Mucosa of stomach (tissue), 1 donor: ENCODE measurements at regions not wholly inside any gene's neighbourhood (a gene's known extent, or its start where the extent isn't known, plus 50 kb on each side); places are given as distances from the start of the nearest gene placed in this dataset.
"Not testable (repeated sequence)": the region's sequence is repeated elsewhere in the genome, so short reads cannot be mapped to it uniquely, and the experiment has no call there.

Experiments used
- H3K27me3 ChIP-seq: one replicate; pipeline ENCODE4 v1.7.0; 2013; ENCODE audit warnings: mild to moderate bottlenecking, low read length; ENCODE audit not compliant: control insufficient read depth, insufficient read depth
- H3K36me3 ChIP-seq: one replicate; pipeline ENCODE4 v1.7.0; 2013; ENCODE audit warnings: low read length; ENCODE audit not compliant: control insufficient read depth, insufficient read depth
- H3K4me1 ChIP-seq: one replicate; pipeline ENCODE4 v1.7.0; 2013; ENCODE audit warnings: mild to moderate bottlenecking, low read length; ENCODE audit not compliant: control insufficient read depth, insufficient read depth
- H3K4me3 ChIP-seq: one replicate; pipeline ENCODE4 v1.7.0; 2013; ENCODE audit warnings: low read length
- H3K9ac ChIP-seq: one replicate; pipeline ENCODE4 v1.7.0; 2013; ENCODE audit warnings: mild to moderate bottlenecking, low read length, moderate library complexity
- H3K9me3 ChIP-seq: one replicate; pipeline ENCODE4 v1.7.0; 2013; ENCODE audit warnings: mild to moderate bottlenecking, low read length, moderate library complexity; ENCODE audit not compliant: control insufficient read depth
- donor health status: Pancreatic carcinoma.

GRCh38 chr4:104615496-104615895, 120.8 kb upstream of the CXXC4 start:
- no peaks in the 10 kb centered on the region for H3K27me3 ChIP-seq

DNA sequence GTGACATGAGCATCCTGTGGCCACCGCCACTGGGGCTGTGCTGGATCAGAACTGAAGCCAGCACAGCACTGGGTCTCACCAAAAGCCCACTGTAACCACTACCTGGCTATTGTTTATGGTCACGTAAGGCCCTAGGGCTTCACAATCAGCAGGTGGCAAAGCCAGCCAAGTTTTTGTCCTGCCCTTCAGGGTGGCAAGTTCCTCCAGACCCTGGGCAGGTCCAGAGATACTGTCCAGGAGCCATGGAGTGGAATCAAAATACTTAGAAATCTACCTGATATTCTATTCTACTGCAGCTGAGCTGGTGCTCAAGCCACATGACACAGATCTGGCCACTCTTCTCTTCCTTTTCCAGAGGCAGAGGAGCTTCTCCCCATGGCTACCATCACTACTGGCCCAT, 121.2 kb upstream of the CXXC4 start:
- no peaks in the 10 kb centered on the region for H3K27me3 ChIP-seq
- H3K4me3 ChIP-seq = no peak overlapping the region
- H3K9me3 ChIP-seq = no peaks in the 10 kb centered on the region
- H3K9ac ChIP-seq = no peak overlapping the region
- no peaks in the 10 kb centered on the region for H3K4me1 ChIP-seq
- no peaks in the 10 kb centered on the region for H3K36me3 ChIP-seq

More at GRCh38 chr4:104615496-104615895, 120.8 kb upstream of the CXXC4 start:
- Histone ChIP-seq H3K9ac (no peak overlapping the region), H3K4me3 (no peak overlapping the region), H3K9me3 (no peaks in the 10 kb centered on the region), H3K36me3 (no peaks in the 10 kb centered on the region), H3K4me1 (no peaks in the 10 kb centered on the region)

- Histone ChIP-seq H3K27me3 (no peaks in the 10 kb centered on the region), H3K9ac (no peak overlapping the region), H3K4me1 (no peaks in the 10 kb centered on the region), H3K9me3 (no peaks in the 10 kb centered on the region), H3K36me3 (no peaks in the 10 kb centered on the region), H3K4me3 (no peak overlapping the region)
Measured at GRCh38 chr4:104616401-104616820, 121.7 kb upstream of the CXXC4 start.

GRCh38 chr4:104625706-104626105, 131.0 kb upstream of the CXXC4 start:
- Histone ChIP-seq H3K9me3 (no peaks in the 10 kb centered on the region), H3K27me3 (no peaks in the 10 kb centered on the region), H3K4me1 (no peaks in the 10 kb centered on the region), H3K9ac (no peak overlapping the region), H3K36me3 (no peaks in the 10 kb centered on the region), H3K4me3 (no peak overlapping the region)

- H3K9ac ChIP-seq = no peak overlapping the region
- no peaks in the 10 kb centered on the region for H3K36me3 ChIP-seq
- no peaks in the 10 kb centered on the region for H3K4me1 ChIP-seq
- H3K27me3 ChIP-seq = no peaks in the 10 kb centered on the region
- H3K4me3 ChIP-seq = no peak overlapping the region
- no peaks in the 10 kb centered on the region for H3K9me3 ChIP-seq
Measured at GRCh38 chr4:104629601-104630000, 134.9 kb upstream of the CXXC4 start.

- Histone ChIP-seq H3K9me3 (no peaks in the 10 kb centered on the region), H3K36me3 (no peaks in the 10 kb centered on the region), H3K27me3 (no peaks in the 10 kb centered on the region), H3K4me1 (no peaks in the 10 kb centered on the region), H3K9ac (no peak overlapping the region), H3K4me3 (no peak overlapping the region)
Measured at GRCh38 chr4:104630272-104630671, 135.6 kb upstream of the CXXC4 start.

- H3K9me3 ChIP-seq = no peaks in the 10 kb centered on the region
- no peaks in the 10 kb centered on the region for H3K4me1 ChIP-seq
- H3K27me3 ChIP-seq = no peaks in the 10 kb centered on the region
- no peaks in the 10 kb centered on the region for H3K36me3 ChIP-seq
- H3K4me3 ChIP-seq = no peak overlapping the region
- H3K9ac ChIP-seq = no peak overlapping the region
Measured at GRCh38 chr4:104631000-104631399, 136.3 kb upstream of the CXXC4 start.

- Histone ChIP-seq H3K4me3 (no peak overlapping the region), H3K9me3 (no peaks in the 10 kb centered on the region), H3K9ac (no peak overlapping the region), H3K27me3 (no peaks in the 10 kb centered on the region), H3K4me1 (no peaks in the 10 kb centered on the region), H3K36me3 (no peaks in the 10 kb centered on the region)
Measured at GRCh38 chr4:104641418-104641817, 146.7 kb upstream of the CXXC4 start.

DNA sequence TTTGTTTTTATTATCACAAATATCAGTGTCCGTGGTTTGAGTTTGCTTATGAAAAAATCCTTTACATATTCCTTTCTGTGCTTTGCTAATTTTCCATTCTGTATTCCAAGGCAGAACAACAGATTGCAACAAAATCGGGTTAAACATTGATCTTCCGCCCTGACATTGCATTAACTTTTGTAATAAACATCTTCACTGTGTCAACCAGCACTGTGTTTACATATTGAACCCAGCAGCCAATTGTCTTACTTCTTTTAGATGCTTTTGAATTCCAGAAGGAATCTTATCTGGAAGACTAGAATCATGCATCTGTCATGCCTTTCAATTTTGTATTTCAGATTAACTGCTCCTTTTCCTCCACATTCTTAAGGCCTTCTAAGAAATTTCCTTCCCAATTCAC, 147.8 kb upstream of the CXXC4 start:
- H3K9me3 ChIP-seq = no peaks in the 10 kb centered on the region
- H3K4me3 ChIP-seq = no peak overlapping the region
- H3K36me3 ChIP-seq = no peaks in the 10 kb centered on the region
- no peaks in the 10 kb centered on the region for H3K27me3 ChIP-seq
- H3K4me1 ChIP-seq = no peaks in the 10 kb centered on the region
- H3K9ac ChIP-seq = no peak overlapping the region

DNA sequence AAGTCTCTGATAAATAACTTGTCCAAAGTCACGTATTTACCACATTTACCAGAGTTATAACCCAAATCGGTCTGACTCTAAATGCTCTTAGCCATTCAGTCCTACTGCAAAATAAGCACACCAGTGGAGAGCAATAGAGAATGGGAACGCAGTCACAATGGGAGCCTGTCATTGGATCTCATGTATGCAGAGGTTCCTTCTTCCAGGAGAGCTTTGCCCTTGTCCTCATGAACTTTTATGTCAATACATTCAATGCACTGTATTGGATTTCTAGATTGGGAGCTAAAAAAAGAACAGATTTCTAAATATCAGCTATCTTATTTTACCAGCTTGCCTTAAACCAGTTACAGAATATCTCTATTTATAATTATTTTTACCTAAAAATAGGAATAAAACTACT, 149.1 kb upstream of the CXXC4 start:
- Histone ChIP-seq H3K36me3 (no peaks in the 10 kb centered on the region), H3K4me3 (no peak overlapping the region), H3K9ac (no peak overlapping the region), H3K9me3 (no peaks in the 10 kb centered on the region), H3K4me1 (no peaks in the 10 kb centered on the region), H3K27me3 (no peaks in the 10 kb centered on the region)

GRCh38 chr4:104649631-104650030, 154.9 kb upstream of the CXXC4 start:
- Histone ChIP-seq H3K27me3 (no peaks in the 10 kb centered on the region), H3K9ac (no peak overlapping the region), H3K9me3 (no peaks in the 10 kb centered on the region), H3K4me3 (no peak overlapping the region), H3K4me1 (no peaks in the 10 kb centered on the region), H3K36me3 (no peaks in the 10 kb centered on the region)

- H3K4me1 ChIP-seq, H3K9ac ChIP-seq, H3K9me3 ChIP-seq, H3K4me3 ChIP-seq, H3K27me3 ChIP-seq, H3K36me3 ChIP-seq: not testable (repeated sequence)
Measured at GRCh38 chr4:104662269-104662668, 167.6 kb upstream of the CXXC4 start.

- Histone ChIP-seq H3K9ac (no peak overlapping the region), H3K27me3 (no peaks in the 10 kb centered on the region), H3K9me3 (no peaks in the 10 kb centered on the region), H3K4me1 (no peaks in the 10 kb centered on the region), H3K36me3 (no peaks in the 10 kb centered on the region), H3K4me3 (no peak overlapping the region)
Measured at GRCh38 chr4:104677116-104677515, 182.4 kb upstream of the CXXC4 start.
